Parathyroid adenoma (tissue), 2 donors: ENCODE measurements at regions not wholly inside any gene's neighbourhood (a gene's known extent, or its start where the extent isn't known, plus 50 kb on each side); places are given as distances from the start of the nearest gene placed in this dataset.
A peak's percentile ranks its signal among the peaks of the same experiment; 100 is the strongest.

Experiments
- H2AFZ ChIP-seq: fragments of 300-600 bp; sonication (generic); one replicate; pipeline ENCODE4 v1.7.0; 2017; ENCODE audit warnings: antibody characterized with exemption, mild to moderate bottlenecking
- H3K27ac ChIP-seq: fragments of 300-600 bp; sonication (generic); one replicate; pipeline ENCODE4 v1.7.0; 2017
- H3K27me3 ChIP-seq: fragments of 300-600 bp; sonication (generic); one replicate; pipeline ENCODE4 v1.7.0; 2017; ENCODE audit warnings: low read length; ENCODE audit not compliant: control insufficient read depth, insufficient read depth
- H3K36me3 ChIP-seq: fragments of 300-600 bp; sonication (generic); one replicate; pipeline ENCODE4 v1.7.0; 2017; ENCODE audit warnings: low read length; ENCODE audit not compliant: control insufficient read depth, insufficient read depth
- H3K4me1 ChIP-seq: fragments of 300-600 bp; sonication (generic); one replicate; pipeline ENCODE4 v1.7.0; 2017; ENCODE audit warnings: control low read depth
- H3K4me2 ChIP-seq: fragments of 300-600 bp; sonication (generic); one replicate; pipeline ENCODE4 v1.7.0; 2017; ENCODE audit warnings: low read length
- H3K4me3 ChIP-seq: fragments of 300-600 bp; sonication (generic); one replicate; pipeline ENCODE4 v1.7.0; 2017; ENCODE audit warnings: low read depth, low read length
- H3K79me2 ChIP-seq: fragments of 300-600 bp; sonication (generic); one replicate; pipeline ENCODE4 v1.7.0; 2017; ENCODE audit warnings: control low read depth
- H3K9ac ChIP-seq: fragments of 300-600 bp; sonication (generic); one replicate; pipeline ENCODE4 v1.7.0; 2017; ENCODE audit warnings: mild to moderate bottlenecking
- H3K9me3 ChIP-seq: fragments of 300-600 bp; sonication (generic); one replicate; pipeline ENCODE4 v1.7.0; 2017; ENCODE audit warnings: low read length; ENCODE audit not compliant: control insufficient read depth
- TF ChIP-seq, protein P1 (sequence below): fragments of 300-600 bp; sonication (generic); IDR thresholded peaks from one replicate; pipeline ENCODE4 v1.7.0; 2017; ENCODE audit warnings: antibody characterized with exemption, mild to moderate bottlenecking
- donor health status: primary hyperparathyroidism.

DNA sequence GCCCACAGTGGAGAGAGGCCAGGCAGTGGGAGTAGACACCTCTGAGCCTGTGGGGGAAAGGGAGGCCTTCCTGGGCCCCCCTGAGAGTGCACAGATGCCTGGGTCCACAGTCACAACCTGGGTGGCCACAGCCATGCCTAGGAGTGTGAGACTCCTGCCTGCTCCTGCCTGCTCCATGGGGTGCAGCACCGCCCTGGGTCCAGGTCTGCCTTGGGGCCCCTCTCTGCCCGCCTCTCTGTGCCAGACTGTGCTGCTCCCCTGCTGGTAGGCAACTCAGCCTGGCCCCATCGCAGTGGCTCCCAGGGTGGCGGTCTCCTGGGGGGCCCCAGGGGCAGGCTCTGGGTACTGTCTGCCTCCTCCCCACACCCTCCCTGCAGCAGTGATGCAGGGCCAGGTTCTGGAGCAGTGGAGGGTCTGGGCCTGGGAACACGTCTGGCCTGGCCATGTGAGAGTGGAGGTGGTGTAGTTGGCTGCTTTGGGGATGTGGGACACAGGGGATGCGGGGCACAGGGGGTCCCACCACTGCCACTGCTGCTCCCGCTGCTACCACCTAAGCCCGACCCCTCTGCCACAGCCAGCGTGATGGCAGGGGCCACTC, 60.1 kb upstream of the DLX2 start:
- Histone ChIP-seq H2AFZ (no peak overlapping the region), H3K9ac (no peak overlapping the region), H3K4me1 (no peaks in the 10 kb centered on the region)

DNA sequence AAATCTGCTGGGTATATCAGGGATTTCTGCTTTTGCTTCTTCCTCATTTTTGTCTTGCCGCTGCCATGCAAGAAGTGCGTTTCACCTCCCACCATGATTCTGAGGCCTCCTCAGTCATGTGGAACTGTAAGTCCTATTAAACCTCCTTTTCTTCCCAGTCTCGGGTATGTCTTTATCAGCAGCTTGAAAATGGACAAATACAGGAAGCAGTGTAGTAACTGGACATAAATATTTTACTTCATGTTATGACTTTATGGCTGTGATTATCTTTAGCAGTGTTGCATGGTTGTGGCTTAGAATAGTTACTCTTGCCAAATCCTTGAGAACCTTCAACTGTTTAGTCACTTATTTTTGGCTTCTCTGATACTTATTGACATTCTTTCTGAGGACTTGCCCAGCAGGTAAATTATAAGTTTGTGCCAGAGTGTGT, 66.2 kb upstream of the DLX2 start:
- TF ChIP-seq, protein P1, sequence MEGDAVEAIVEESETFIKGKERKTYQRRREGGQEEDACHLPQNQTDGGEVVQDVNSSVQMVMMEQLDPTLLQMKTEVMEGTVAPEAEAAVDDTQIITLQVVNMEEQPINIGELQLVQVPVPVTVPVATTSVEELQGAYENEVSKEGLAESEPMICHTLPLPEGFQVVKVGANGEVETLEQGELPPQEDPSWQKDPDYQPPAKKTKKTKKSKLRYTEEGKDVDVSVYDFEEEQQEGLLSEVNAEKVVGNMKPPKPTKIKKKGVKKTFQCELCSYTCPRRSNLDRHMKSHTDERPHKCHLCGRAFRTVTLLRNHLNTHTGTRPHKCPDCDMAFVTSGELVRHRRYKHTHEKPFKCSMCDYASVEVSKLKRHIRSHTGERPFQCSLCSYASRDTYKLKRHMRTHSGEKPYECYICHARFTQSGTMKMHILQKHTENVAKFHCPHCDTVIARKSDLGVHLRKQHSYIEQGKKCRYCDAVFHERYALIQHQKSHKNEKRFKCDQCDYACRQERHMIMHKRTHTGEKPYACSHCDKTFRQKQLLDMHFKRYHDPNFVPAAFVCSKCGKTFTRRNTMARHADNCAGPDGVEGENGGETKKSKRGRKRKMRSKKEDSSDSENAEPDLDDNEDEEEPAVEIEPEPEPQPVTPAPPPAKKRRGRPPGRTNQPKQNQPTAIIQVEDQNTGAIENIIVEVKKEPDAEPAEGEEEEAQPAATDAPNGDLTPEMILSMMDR: no peak
- Histone ChIP-seq H3K27ac (no peak overlapping the region), H3K27me3 (no peaks in the 10 kb centered on the region), H3K9me3 (no peaks in the 10 kb centered on the region), H3K4me1 (no peaks in the 10 kb centered on the region), H3K9ac (no peak overlapping the region), H3K36me3 (no peaks in the 10 kb centered on the region), H3K4me3 (no peak overlapping the region), H3K4me2 (no peak overlapping the region), H2AFZ (no peak overlapping the region), H3K79me2 (no peaks in the 10 kb centered on the region)

More for the DNA sequence above, 60.1 kb upstream of the DLX2 start:
- Histone ChIP-seq H3K4me2 (no peak overlapping the region), H3K27me3 (no peaks in the 10 kb centered on the region), H3K9me3 (no peaks in the 10 kb centered on the region), H3K36me3 (no peaks in the 10 kb centered on the region), H3K79me2 (no peaks in the 10 kb centered on the region), H3K27ac (no peak overlapping the region), H3K4me3 (no peak overlapping the region)
- TF ChIP-seq, protein P1: no peak

DNA sequence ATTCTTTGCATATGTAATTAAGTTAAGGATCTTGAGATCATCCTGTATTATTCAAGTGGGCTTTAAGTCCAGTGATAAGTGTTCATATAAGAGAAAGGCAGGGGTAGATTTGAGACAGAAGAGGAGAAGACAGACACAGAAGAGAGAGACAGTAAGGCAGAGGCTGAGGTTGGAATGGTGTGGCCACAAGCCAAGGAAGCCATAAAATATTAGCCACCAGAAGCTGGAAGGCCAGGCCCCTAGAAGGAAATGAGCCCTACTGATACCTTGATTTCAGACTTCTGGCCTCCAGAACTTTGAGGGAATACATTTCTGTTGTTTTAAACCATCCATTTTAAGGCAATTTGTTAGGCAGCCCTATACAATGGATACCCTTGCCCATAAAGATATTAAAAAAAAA, 66.9 kb upstream of the DLX2 start:
- Histone ChIP-seq H3K9me3 (no peaks in the 10 kb centered on the region), H3K4me3 (no peak overlapping the region), H3K4me1 (no peaks in the 10 kb centered on the region), H3K27ac (no peak overlapping the region), H3K9ac (no peak overlapping the region), H3K4me2 (no peak overlapping the region), H3K27me3 (no peaks in the 10 kb centered on the region), H3K36me3 (no peaks in the 10 kb centered on the region), H2AFZ (no peak overlapping the region), H3K79me2 (no peaks in the 10 kb centered on the region)
- TF ChIP-seq, protein P1: no peak

DNA sequence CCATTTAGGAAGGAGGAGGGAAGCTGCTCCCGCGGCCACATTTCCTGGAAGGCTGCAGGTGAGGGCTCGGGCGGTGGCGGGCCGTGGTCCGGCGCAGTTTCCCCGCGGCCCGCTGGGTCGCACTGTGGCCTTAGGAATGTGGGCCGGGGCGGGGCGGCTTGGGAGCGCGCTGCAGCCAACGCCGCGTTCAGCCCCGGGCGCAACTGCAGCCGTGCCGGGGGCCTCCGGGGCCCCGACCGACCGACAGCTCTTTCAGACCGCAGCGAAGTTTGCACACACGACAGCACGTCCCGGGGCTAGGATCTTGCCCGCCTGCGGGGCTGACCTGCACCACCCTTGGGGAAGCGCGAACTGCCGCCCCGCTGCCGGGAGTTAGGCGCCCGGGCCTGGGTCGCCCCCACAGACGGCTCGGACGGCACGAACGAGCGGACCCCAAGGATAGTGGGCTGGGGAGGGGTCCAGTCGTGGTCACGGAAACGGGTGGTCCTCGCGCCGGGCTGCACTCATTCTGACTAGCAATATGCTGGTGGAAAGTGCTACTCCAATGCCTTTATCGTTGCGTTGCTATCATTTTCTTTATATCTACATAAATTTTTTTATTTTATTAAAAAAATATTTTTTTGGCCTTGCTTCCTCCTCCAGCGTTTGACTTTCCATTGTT, 69.9 kb upstream of the DLX2 start:
- H3K9me3 ChIP-seq: no peaks in the 10 kb centered on the region
- no peaks in the 10 kb centered on the region for H3K27me3 ChIP-seq
- H3K4me2 ChIP-seq: peak overlapping the region; percentile 98
- H3K27ac ChIP-seq: no peak overlapping the region
- H3K4me3 ChIP-seq: peak overlapping the region; percentile 72
- no peaks in the 10 kb centered on the region for H3K79me2 ChIP-seq
- H3K4me1 ChIP-seq: no peaks in the 10 kb centered on the region
- TF ChIP-seq, protein P1: peak; percentile 92
- no peak overlapping the region for H3K9ac ChIP-seq
- H2AFZ ChIP-seq: peak overlapping the region; percentile 92
- no peaks in the 10 kb centered on the region for H3K36me3 ChIP-seq
